Astrocyte of the spinal cord (primary cell): ENCODE measurements at regions not wholly inside any gene's neighbourhood (a gene's known extent, or its start where the extent isn't known, plus 50 kb on each side); places are given as distances from the start of the nearest gene placed in this dataset.
A peak's percentile ranks its signal among the peaks of the same experiment; 100 is the strongest.

Source experiments
- DNase-seq: peaks from one replicate; pipeline ENCODE4 v3.0.0; 2011; ENCODE audit warnings: low read depth, low spot score
- H3K4me3 ChIP-seq: 2 replicates; pipeline ENCODE4 v1.5.1; 2011; ENCODE audit warnings: low read depth, mild to moderate bottlenecking, low read length, moderate library complexity
- in situ Hi-C: cut with HindIII; loops from 2 replicates; pipeline ENCODE4 v1.10.0; 2017; ENCODE audit warnings: low sequenced_read_pairs
- TF ChIP-seq, protein P1 (sequence below): IDR thresholded peaks from 2 replicates; pipeline ENCODE4 v1.5.1; 2012; ENCODE audit warnings: low read depth, mild to moderate bottlenecking, low read length, inconsistent platforms

DNA sequence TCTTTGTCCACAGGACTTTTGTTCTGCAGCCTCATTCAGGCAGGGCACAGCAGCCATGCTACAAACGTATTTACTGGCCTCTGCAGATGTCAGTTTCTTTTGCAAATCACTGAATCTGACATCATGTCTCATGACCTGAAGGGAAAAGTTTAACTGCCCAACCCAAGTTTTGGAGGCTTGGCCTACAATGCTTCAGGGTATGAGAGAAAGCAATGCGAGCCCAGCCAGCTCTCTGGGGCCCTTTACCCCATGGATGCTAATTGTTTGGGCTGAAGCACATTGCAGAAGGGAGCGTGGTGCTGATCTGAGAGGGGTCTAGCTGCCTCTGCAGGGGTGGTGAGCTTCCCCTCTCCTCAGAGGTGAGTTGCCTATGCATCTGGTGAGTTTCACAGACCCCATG lies 179.9 kb upstream of the CXCL12 start:
- H3K4me3 ChIP-seq = no peak overlapping the region
- no peak for DNase-seq
- TF ChIP-seq, protein P1, sequence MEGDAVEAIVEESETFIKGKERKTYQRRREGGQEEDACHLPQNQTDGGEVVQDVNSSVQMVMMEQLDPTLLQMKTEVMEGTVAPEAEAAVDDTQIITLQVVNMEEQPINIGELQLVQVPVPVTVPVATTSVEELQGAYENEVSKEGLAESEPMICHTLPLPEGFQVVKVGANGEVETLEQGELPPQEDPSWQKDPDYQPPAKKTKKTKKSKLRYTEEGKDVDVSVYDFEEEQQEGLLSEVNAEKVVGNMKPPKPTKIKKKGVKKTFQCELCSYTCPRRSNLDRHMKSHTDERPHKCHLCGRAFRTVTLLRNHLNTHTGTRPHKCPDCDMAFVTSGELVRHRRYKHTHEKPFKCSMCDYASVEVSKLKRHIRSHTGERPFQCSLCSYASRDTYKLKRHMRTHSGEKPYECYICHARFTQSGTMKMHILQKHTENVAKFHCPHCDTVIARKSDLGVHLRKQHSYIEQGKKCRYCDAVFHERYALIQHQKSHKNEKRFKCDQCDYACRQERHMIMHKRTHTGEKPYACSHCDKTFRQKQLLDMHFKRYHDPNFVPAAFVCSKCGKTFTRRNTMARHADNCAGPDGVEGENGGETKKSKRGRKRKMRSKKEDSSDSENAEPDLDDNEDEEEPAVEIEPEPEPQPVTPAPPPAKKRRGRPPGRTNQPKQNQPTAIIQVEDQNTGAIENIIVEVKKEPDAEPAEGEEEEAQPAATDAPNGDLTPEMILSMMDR = no peak
- in situ Hi-C loops = no loop called here

- H3K4me3 ChIP-seq = no peak overlapping the region
- TF ChIP-seq, protein P1 = no peak
- DNase-seq = no peak
- in situ Hi-C loops = no loop called here
Observed at GRCh38 chr10:44566786-44567185, 181.9 kb upstream of the CXCL12 start.

DNA sequence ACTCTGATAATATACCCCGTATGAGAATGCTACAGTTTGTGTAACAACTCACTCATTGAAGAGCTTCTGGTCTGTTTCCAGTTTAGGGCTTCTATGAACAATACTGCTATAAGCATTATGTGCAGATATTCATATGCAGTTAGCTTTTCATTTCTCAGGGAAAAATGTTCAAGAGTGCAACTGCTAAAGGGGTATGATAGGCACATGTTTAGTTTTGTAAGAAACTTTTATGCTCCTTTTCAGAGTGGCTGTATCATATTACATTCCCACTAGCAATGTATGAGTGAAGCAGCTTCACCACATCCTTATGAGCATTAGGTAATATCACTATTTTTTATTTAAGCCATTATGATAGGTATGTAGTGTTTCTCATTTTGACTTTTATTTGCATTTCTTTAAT lies 182.6 kb upstream of the CXCL12 start:
- in situ Hi-C loops = no loop called here
- peak; percentile 54 for DNase-seq

GRCh38 chr10:44569193-44570091 lies 184.5 kb upstream of the CXCL12 start:
- no peak overlapping the region for H3K4me3 ChIP-seq
- TF ChIP-seq, protein P1 = no peak
- DNase-seq = peak; percentile 87
- in situ Hi-C loops = no loop called here

More for the DNA sequence above, 182.6 kb upstream of the CXCL12 start:
- no peak overlapping the region for H3K4me3 ChIP-seq
- TF ChIP-seq, protein P1 = no peak

GRCh38 chr10:44571701-44572100 lies 186.8 kb upstream of the CXCL12 start:
- TF ChIP-seq, protein P1 = no peak
- H3K4me3 ChIP-seq = no peak overlapping the region
- peak; percentile 30 for DNase-seq
- in situ Hi-C loops = no loop called here

- no peak overlapping the region for H3K4me3 ChIP-seq
- TF ChIP-seq, protein P1 = no peak
- no peak for DNase-seq
- in situ Hi-C loops = no loop called here
Observed at GRCh38 chr10:44572146-44572545, 187.2 kb upstream of the CXCL12 start.
